H1 (cell line): ENCODE measurements at regions not wholly inside any gene's neighbourhood (a gene's known extent, or its start where the extent isn't known, plus 50 kb on each side); places are given as distances from the start of the nearest gene placed in this dataset.

ENCODE experiments used
- CTCF ChIA-PET: fragments of 300-600 bp; sonication (Branson Sonifier 250); formaldehyde crosslinking; loops from one replicate; lab custom pipeline; 2021; ENCODE audit not compliant: partially characterized antibody; lab: Charles Lee
- POLR2A ChIA-PET: fragments of 300-600 bp; sonication (Branson Sonifier 250); formaldehyde crosslinking; loops from one replicate; lab custom pipeline; 2021; ENCODE audit warnings: inconsistent platforms; ENCODE audit not compliant: partially characterized antibody; lab: Charles Lee
- DNase-seq, 2 experiments: peaks; one replicate each; pipeline versions ENCODE4 v3.0.0 to v3.0.0-alpha.2; 2010 to 2022; ENCODE audit warnings: low spot score in 2 of 2, low read depth in 1 of 2, mixed read lengths in 1 of 2
- FAIRE-seq: peaks from 2 replicates; lab custom pipeline; 2011; peaks lifted over from hg19 to GRCh38; lab: Jason Lieb, UNC
- H2AFZ ChIP-seq: 2 replicates; pipeline ENCODE4 v1.8.1; 2012; ENCODE audit warnings: low read length, inconsistent platforms
- H2AK5ac ChIP-seq: 2 replicates; pipeline ENCODE4 v1.6.1; 2013; ENCODE audit warnings: low read depth, low read length
- H2BK120ac ChIP-seq: replicated peaks from 2 replicates; pipeline ENCODE3; 2013; ENCODE audit warnings: low read depth, low read length, inconsistent platforms
- H2BK12ac ChIP-seq: 2 replicates; pipeline ENCODE4 v1.6.1; 2013; ENCODE audit warnings: low read depth, low read length
- H2BK15ac ChIP-seq: 2 replicates; pipeline ENCODE4 v1.6.1; 2013; ENCODE audit warnings: low read length
- H2BK20ac ChIP-seq: 2 replicates; pipeline ENCODE4 v1.6.1; 2013; ENCODE audit warnings: low read length
- H2BK5ac ChIP-seq: 2 replicates; pipeline ENCODE4 v1.6.1; 2013; ENCODE audit warnings: low read depth, low read length
- H3K14ac ChIP-seq: 2 replicates; pipeline ENCODE4 v1.6.1; 2013; ENCODE audit warnings: inconsistent platforms; ENCODE audit not compliant: insufficient read length
- H3K18ac ChIP-seq: 2 replicates; pipeline ENCODE4 v1.6.1; 2013; ENCODE audit warnings: low read length; ENCODE audit errors: extremely low read depth
- H3K23ac ChIP-seq: 2 replicates; pipeline ENCODE4 v1.6.1; 2013; ENCODE audit warnings: inconsistent platforms; ENCODE audit not compliant: insufficient read length
- H3K23me2 ChIP-seq: 2 replicates; pipeline ENCODE4 v1.6.1; 2013; ENCODE audit warnings: low read depth, low read length
- H3K27ac ChIP-seq: 2 replicates; pipeline ENCODE4 v1.6.1; 2011; ENCODE audit warnings: low read depth, low read length, inconsistent platforms
- H3K27me3 ChIP-seq, 4 experiments: replicated peaks in 1 of 4; 1 replicate in 1 of 4; 2 replicates in 3 of 4; pipeline versions ENCODE4 v1.6.1 to v1.8.1; 2011 to 2013; ENCODE audit warnings: low read length in 3 of 4, mild to moderate bottlenecking in 3 of 4, inconsistent platforms in 2 of 4, mixed read lengths in 2 of 4, moderate library complexity in 1 of 4; ENCODE audit not compliant: control insufficient read depth in 3 of 4, insufficient read depth in 3 of 4; ENCODE audit errors: extremely low read depth in 1 of 4
- H3K36me3 ChIP-seq, 4 experiments: 2 replicates each; pipeline versions ENCODE4 v1.6.1 to v1.8.1; 2011 to 2013; ENCODE audit warnings: mild to moderate bottlenecking in 4 of 4, low read length in 3 of 4, moderate library complexity in 2 of 4, control low read depth in 1 of 4, inconsistent platforms in 1 of 4; ENCODE audit not compliant: insufficient read depth in 4 of 4, control insufficient read depth in 2 of 4
- H3K4ac ChIP-seq: replicated peaks from 2 replicates; pipeline ENCODE3; 2013; ENCODE audit warnings: low read length, low read depth, mixed read lengths, inconsistent platforms; ENCODE audit not compliant: insufficient read length
- H3K4me1 ChIP-seq, 4 experiments: replicated peaks in 1 of 4; 1 replicate in 1 of 4; 2 replicates in 3 of 4; pipeline versions ENCODE4 v1.6.1 to v1.8.1; 2011 to 2013; ENCODE audit warnings: low read length in 3 of 4, inconsistent platforms in 2 of 4, mixed read lengths in 1 of 4; ENCODE audit not compliant: insufficient read depth in 4 of 4, control insufficient read depth in 3 of 4
- H3K4me2 ChIP-seq, 2 experiments: 2 replicates each; pipeline versions ENCODE4 v1.6.1 to v1.8.1; 2011 to 2013; ENCODE audit warnings: low read depth in 2 of 2, low read length in 2 of 2, control low read depth in 1 of 2, inconsistent platforms in 1 of 2, mild to moderate bottlenecking in 1 of 2; ENCODE audit not compliant: insufficient read depth in 1 of 2
- H3K4me3 ChIP-seq, 4 experiments: fragments of 200-600, 300-600 bp in 1 of 4; sonication (generic), shearing (Covaris generic), sonication (Bioruptor Twin) in 1 of 4; 2 replicates each; pipeline versions ENCODE4 v1.5.1 to v1.8.1; 2011 to 2016; ENCODE audit warnings: low read length in 4 of 4, low read depth in 3 of 4, control low read depth in 2 of 4, inconsistent platforms in 2 of 4, mild to moderate bottlenecking in 2 of 4, mixed read lengths in 1 of 4, moderate library complexity in 1 of 4; ENCODE audit not compliant: insufficient read depth in 2 of 4; ENCODE audit errors: extremely low read depth in 1 of 4
- H3K56ac ChIP-seq: replicated peaks from 2 replicates; pipeline ENCODE3; 2013; ENCODE audit warnings: low read depth, mild to moderate bottlenecking, mixed read lengths, low read length, inconsistent platforms; ENCODE audit not compliant: insufficient read length
- H3K79me1 ChIP-seq: 2 replicates; pipeline ENCODE4 v1.6.1; 2013; ENCODE audit warnings: low read depth, low read length, control low read depth
- H3K79me2 ChIP-seq, 2 experiments: 2 replicates each; pipeline versions ENCODE4 v1.6.1 to v1.8.1; 2012 to 2013; ENCODE audit warnings: low read length in 2 of 2, mild to moderate bottlenecking in 2 of 2, inconsistent platforms in 1 of 2; ENCODE audit not compliant: insufficient read depth in 2 of 2, control insufficient read depth in 1 of 2
- H3K9ac ChIP-seq, 4 experiments: replicated peaks in 1 of 4; 1 replicate in 1 of 4; 2 replicates in 3 of 4; pipeline versions ENCODE4 v1.6.1 to v1.8.1; 2011 to 2013; ENCODE audit warnings: low read depth in 3 of 4, low read length in 3 of 4, control low read depth in 2 of 4, mild to moderate bottlenecking in 2 of 4, moderate library complexity in 2 of 4, inconsistent platforms in 1 of 4; ENCODE audit errors: extremely low read depth in 1 of 4
- H3K9me3 ChIP-seq, 2 experiments: 2 replicates each; pipeline versions ENCODE4 v1.6.1 to v1.8.1; 2012 to 2013; ENCODE audit warnings: mild to moderate bottlenecking in 2 of 2, moderate library complexity in 2 of 2, control low read depth in 1 of 2, inconsistent platforms in 1 of 2, low read depth in 1 of 2, low read length in 1 of 2, mixed read lengths in 1 of 2; ENCODE audit not compliant: insufficient read depth in 2 of 2
- H4K20me1 ChIP-seq, 2 experiments: replicated peaks in 1 of 2; 2 replicates each; pipeline versions ENCODE3 to v1.8.1; 2011 to 2013; ENCODE audit warnings: inconsistent platforms in 2 of 2, low read length in 2 of 2, mild to moderate bottlenecking in 1 of 2; ENCODE audit not compliant: insufficient read depth in 2 of 2, control insufficient read depth in 1 of 2
- H4K5ac ChIP-seq: 2 replicates; pipeline ENCODE4 v1.6.1; 2013; ENCODE audit warnings: low read length, low read depth, mixed read lengths, inconsistent platforms; ENCODE audit not compliant: insufficient read length
- H4K8ac ChIP-seq: 2 replicates; pipeline ENCODE4 v1.8.0; 2013; ENCODE audit warnings: mild to moderate bottlenecking, moderate library complexity, low read length, inconsistent platforms; ENCODE audit not compliant: insufficient read depth; ENCODE audit errors: extremely low read depth
- H4K91ac ChIP-seq: replicated peaks from 2 replicates; pipeline ENCODE3; 2013; ENCODE audit warnings: low read length, mixed read lengths, inconsistent platforms; ENCODE audit not compliant: insufficient read length
- ASH2L ChIP-seq: fragments of 200-600, 300-600 bp; sonication (generic); IDR thresholded peaks from one replicate; pipeline ENCODE4 v1.7.1; 2017; ENCODE audit warnings: low read length
- BCL11A ChIP-seq, 2 experiments: IDR thresholded peaks; one replicate each; pipeline ENCODE4 v1.6.1; 2011; ENCODE audit warnings: low read depth in 2 of 2, low read length in 2 of 2, mild to moderate bottlenecking in 2 of 2
- CEBPB ChIP-seq: IDR thresholded peaks from 2 replicates; pipeline ENCODE4 v1.6.1; 2012; ENCODE audit warnings: low read depth, low read length
- HDAC6 ChIP-seq: IDR thresholded peaks from one replicate; pipeline ENCODE4 v1.7.1; 2012; ENCODE audit warnings: low read depth, mild to moderate bottlenecking, inconsistent platforms, low read length, moderate library complexity
- KDM1A ChIP-seq: fragments of 200-600, 300-600 bp; sonication (generic); IDR thresholded peaks from 2 replicates; pipeline ENCODE4 v1.7.1; 2016; ENCODE audit warnings: mild to moderate bottlenecking, low read length, borderline replicate concordance
- MAFK ChIP-seq: IDR thresholded peaks from 2 replicates; pipeline ENCODE4 v1.6.1; 2012; ENCODE audit warnings: low read depth, mild to moderate bottlenecking, improper control_type of control experiment, low read length
- POU5F1 ChIP-seq: IDR thresholded peaks from 2 replicates; pipeline ENCODE4 v1.6.1; 2011; ENCODE audit warnings: low read depth, mild to moderate bottlenecking, low read length, moderate library complexity
- RFX5 ChIP-seq: IDR thresholded peaks from 2 replicates; pipeline ENCODE4 v1.6.1; 2011; ENCODE audit warnings: low read depth, low read length, improper control_type of control experiment, borderline replicate concordance
- SIN3A ChIP-seq, 2 experiments: IDR thresholded peaks in 1 of 2; conservative IDR thresholded peaks in 1 of 2; 2 replicates each; pipeline ENCODE4 v1.6.1; 2011 to 2012; ENCODE audit warnings: low read length in 2 of 2, improper control_type of control experiment in 1 of 2, low read depth in 1 of 2, mild to moderate bottlenecking in 1 of 2
- TBP ChIP-seq: IDR thresholded peaks from 2 replicates; pipeline ENCODE4 v1.6.1; 2011; ENCODE audit warnings: low read depth, low read length, improper control_type of control experiment
- WGBS, 2 experiments: shearing (Covaris generic) in 1 of 2; methylation state at CpG; one replicate each; pipeline versions ENCODE4 v1.1.6 to v1.1.7; 2013 to 2015; ENCODE audit warnings: low lambda C conversion rate in 2 of 2, mixed read lengths in 2 of 2, inconsistent platforms in 1 of 2, low coverage in 1 of 2, missing lambda C conversion rate in 1 of 2; ENCODE audit not compliant: insufficient replicate concordance in 2 of 2, insufficient coverage in 1 of 2, insufficient read length in 1 of 2; ENCODE audit errors: extremely low coverage in 1 of 2, missing lambda C conversion rate in 1 of 2; 5-methylcytosine and 5-hydroxymethylcytosine counted together

GRCh38 chr11:128026596-128026995 lies 560.8 kb downstream of the ETS1 start:
- Histone ChIP-seq H3K4ac (no peak overlapping the region), H4K8ac (no peak overlapping the region), H4K5ac (no peak overlapping the region), H3K36me3 (no peaks in the 10 kb centered on the region), H2BK15ac (no peak overlapping the region), H3K79me1 (no peaks in the 10 kb centered on the region), H2AFZ (no peak overlapping the region), H3K4me2 (no peak overlapping the region), H3K23me2 (no peaks in the 10 kb centered on the region; the same call in 1 of the 2 replicates), H3K9ac (no peak overlapping the region), H4K91ac (no peak overlapping the region), H2BK5ac (no peak overlapping the region), H2BK120ac (no peak overlapping the region), H3K4me1 (no peaks in the 10 kb centered on the region), H3K9me3 (no peaks in the 10 kb centered on the region), H3K18ac (no peak overlapping the region), H3K79me2 (no peaks in the 10 kb centered on the region), H3K27ac (no peak overlapping the region), H4K20me1 (no peaks in the 10 kb centered on the region), H3K27me3 (peaks cover 0 to 1% (median 0%) of the 10 kb centered on the region in 4 experiments; a peak in 1 of 7 replicates), H2BK20ac (no peak overlapping the region), H3K4me3 (no peak overlapping the region), H3K14ac (no peak overlapping the region), H2AK5ac (no peak overlapping the region), H3K23ac (no peak overlapping the region), H2BK12ac (no peak overlapping the region), H3K56ac (no peak overlapping the region)
- ChIA-PET CTCF (no interaction called here), POLR2A (no interaction called here)
- no peak for TF ChIP-seq BCL11A (IDR thresholded peaks at IDR 0.05; ENCODE audit: low read depth in 2 of 2, low read length in 2 of 2)
- TF ChIP-seq MAFK: no peak
- no peak for TF ChIP-seq CEBPB
- no peak for TF ChIP-seq POU5F1
- TF ChIP-seq KDM1A: no peak
- no peak for TF ChIP-seq ASH2L
- TF ChIP-seq HDAC6: no peak
- no peak for TF ChIP-seq RFX5
- no peak for TF ChIP-seq SIN3A (conservative IDR thresholded peaks at IDR 0.05 in 1 of 2, IDR thresholded peaks at IDR 0.05 in 1 of 2; ENCODE audit: low read depth in 1 of 2, low read length in 2 of 2)
- no peak for TF ChIP-seq TBP
- DNase-seq (no peak), FAIRE-seq (no peak)
- 89% methylated on average over 6 of the region's 6 CpGs; no CpG with 5 or more reads in 1 of the 2 experiments for WGBS, 2 experiments
